IPS-18c (cell line): ENCODE measurements at regions not wholly inside any gene's neighbourhood (a gene's known extent, or its start where the extent isn't known, plus 50 kb on each side); places are given as distances from the start of the nearest gene placed in this dataset.

Experiments
- H3K4me3 ChIP-seq: 2 replicates; pipeline ENCODE4 v1.7.0; 2013; ENCODE audit warnings: low read depth, mild to moderate bottlenecking, low read length, moderate library complexity; ENCODE audit not compliant: insufficient read depth
- H3K9me3 ChIP-seq: one replicate; pipeline ENCODE4 v1.6.1; 2013; ENCODE audit warnings: mild to moderate bottlenecking, low read length, moderate library complexity; ENCODE audit not compliant: control insufficient read depth, insufficient read depth

GRCh38 chr2:43028188-43028587, 198.2 kb downstream of the ZFP36L2 start:
- H3K4me3 ChIP-seq, result no peak overlapping the region

GRCh38 chr2:43027097-43027873, 199.1 kb downstream of the ZFP36L2 start:
- no peak overlapping the region for H3K4me3 ChIP-seq
- no peaks in the 10 kb centered on the region for H3K9me3 ChIP-seq

More at GRCh38 chr2:43028188-43028587, 198.2 kb downstream of the ZFP36L2 start:
- H3K9me3 ChIP-seq, result no peaks in the 10 kb centered on the region

DNA sequence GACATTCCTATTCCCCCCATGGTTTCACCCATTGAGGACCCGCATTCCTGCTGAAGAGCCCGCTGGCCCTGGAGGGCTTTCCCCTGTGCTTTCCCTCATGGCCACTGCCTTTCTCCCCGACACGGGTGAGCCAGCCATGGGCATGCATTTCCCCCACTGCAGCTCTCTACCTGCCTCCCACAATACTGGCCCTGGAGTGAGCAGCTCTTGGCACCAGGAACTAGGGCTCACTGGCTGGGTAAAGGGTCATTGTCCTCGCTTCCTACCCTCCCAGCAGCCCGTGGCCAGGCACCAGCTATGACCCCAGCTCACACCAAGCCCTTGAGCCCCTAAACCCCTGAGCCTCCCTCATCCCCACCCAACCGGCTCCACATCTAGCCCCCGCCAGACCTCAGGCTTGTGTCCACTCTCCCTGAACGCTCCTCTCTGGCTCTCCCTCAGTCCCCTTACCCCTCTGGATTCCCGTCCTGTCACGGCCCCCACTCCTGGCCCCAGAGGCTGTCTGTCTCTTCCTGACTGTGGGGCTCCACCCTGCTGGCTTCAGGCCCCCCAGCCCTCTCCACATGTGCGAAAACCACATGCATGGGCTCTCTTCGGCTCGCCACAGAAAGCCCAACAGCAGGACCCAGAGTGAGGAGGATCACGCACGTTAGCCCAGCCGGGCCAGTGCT, 199.8 kb downstream of the ZFP36L2 start:
- H3K4me3 ChIP-seq, result no peak overlapping the region

GRCh38 chr2:43025709-43026295, 200.6 kb downstream of the ZFP36L2 start:
- Histone ChIP-seq H3K9me3 (no peaks in the 10 kb centered on the region), H3K4me3 (no peak overlapping the region)

More for the DNA sequence above, 199.8 kb downstream of the ZFP36L2 start:
- H3K9me3 ChIP-seq, result no peaks in the 10 kb centered on the region

DNA sequence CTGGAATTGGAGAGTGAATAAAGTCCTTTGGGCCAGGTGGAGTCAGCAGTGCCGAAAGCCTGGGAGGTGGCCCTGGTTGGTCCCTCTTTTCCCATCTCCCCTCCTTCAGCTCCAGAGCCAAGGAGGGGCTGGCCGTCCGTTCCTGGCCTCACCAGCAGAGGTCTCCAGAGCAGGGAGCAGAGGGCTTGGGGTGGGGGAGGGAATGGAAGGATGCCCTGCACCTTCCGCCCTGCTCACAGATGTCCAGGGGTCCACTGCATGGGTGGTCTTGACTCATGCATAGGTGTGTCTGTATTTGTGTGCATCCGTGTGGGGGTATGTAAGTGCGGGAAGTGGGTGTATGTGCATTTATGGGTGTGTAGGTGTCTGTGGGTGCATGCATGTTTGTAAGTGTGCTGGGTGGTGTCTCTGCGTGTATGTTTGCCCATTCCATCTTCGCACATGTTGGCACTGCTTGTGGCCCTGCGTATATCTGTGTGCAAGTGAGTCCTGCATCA, 201.8 kb downstream of the ZFP36L2 start:
- Histone ChIP-seq H3K9me3 (peaks cover 6% of the 10 kb centered on the region), H3K4me3 (no peak overlapping the region)

GRCh38 chr2:43023791-43024514, 202.5 kb downstream of the ZFP36L2 start:
- no peak overlapping the region for H3K4me3 ChIP-seq
- peaks cover 6% of the 10 kb centered on the region for H3K9me3 ChIP-seq

DNA sequence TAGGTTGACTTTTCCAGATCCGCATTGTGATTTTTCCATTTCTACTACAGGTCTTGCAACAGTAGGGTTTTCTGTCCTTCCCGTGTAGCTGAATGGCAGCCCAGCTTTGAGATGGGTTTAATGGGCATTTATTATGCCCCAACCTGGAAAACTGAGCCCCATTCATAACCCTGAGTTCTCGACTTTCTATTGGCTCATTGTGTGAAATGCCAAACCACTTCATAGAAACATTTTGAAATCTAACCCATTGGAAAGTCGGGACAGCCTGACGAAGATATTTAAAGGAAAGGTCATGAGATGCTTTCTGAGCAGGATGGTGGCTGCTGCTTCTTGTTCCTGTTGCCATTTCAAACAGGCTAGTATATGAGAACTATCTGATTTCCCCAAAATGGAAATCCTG, 203.5 kb downstream of the ZFP36L2 start:
- no peak overlapping the region for H3K4me3 ChIP-seq

DNA sequence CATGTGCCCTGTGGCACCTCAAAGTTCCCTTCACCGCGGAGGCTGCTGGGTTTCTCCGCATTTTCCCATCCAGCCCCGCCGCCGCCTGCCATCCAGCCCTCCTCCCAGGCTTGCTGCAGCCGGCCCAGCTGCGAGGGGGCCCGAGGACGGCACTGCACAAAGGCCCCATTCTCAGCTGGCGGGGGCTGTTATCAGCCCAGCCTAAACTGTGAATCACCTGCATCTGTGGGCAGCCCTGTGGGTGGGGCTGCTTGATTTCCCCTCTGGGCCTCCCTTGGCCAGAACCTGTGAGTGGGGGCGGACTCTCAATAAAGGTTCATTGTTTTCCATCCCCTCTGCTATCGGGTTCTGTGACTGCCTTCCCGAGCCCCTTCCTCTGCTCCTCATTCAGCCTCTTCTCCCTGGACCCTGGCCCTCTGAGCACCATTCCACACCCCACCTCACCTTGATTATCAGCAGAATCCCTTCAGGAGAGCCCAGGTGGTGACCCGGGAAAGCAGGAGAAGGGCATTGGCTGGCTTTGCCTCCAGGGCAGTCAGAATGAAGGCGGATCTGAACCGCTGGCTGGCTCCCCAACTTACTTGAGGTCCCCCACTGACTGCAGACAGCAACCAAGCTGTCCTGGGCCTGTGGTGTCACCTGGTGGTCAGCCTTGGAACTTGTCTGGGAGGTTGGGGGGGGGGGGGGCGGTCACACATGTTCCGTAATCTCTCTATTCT, 204.5 kb downstream of the ZFP36L2 start:
- no peak overlapping the region; the same call in 1 of the 2 replicates for H3K4me3 ChIP-seq
- H3K9me3 ChIP-seq, result peaks cover 6% of the 10 kb centered on the region

More for the DNA sequence above, 203.5 kb downstream of the ZFP36L2 start:
- peaks cover 6% of the 10 kb centered on the region for H3K9me3 ChIP-seq

DNA sequence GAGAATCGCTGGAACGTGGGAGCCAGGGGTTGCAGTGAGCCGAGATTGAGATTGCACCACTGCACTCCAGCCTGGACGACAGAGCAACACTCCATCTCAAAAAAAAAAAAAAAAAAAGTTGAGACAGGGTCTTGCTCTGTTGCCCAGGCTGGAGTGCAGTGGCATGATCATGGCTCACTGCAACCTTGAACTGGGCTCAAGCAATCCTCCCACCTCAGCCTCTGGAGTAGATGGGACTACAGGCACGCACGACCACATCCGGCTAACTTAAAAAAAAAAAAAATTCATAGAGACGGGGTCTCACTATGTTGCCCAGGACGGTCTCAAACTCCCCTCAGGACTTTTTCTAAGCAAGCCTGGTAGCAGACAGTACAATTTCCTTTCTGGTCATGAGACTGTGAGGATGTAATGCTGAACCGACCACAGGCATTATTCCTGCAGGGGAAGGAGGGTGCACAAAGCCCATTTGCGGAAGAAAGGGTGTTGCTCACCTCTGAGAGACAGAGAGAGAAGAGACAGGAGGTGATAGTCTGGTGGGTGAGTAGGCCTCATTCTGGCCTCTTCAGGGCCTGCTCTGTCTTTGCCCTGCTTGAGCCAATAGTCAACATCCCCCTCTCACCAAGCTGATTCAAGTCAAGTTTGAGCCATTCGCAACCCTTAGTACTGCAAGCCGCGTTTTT, 205.3 kb downstream of the ZFP36L2 start:
- Histone ChIP-seq H3K4me3 (no peak overlapping the region), H3K9me3 (peaks cover 6% of the 10 kb centered on the region)

- H3K4me3 ChIP-seq, result no peak overlapping the region
- H3K9me3 ChIP-seq, result peaks cover 6% of the 10 kb centered on the region
Measured at GRCh38 chr2:43020296-43020695, 206.1 kb downstream of the ZFP36L2 start.

DNA sequence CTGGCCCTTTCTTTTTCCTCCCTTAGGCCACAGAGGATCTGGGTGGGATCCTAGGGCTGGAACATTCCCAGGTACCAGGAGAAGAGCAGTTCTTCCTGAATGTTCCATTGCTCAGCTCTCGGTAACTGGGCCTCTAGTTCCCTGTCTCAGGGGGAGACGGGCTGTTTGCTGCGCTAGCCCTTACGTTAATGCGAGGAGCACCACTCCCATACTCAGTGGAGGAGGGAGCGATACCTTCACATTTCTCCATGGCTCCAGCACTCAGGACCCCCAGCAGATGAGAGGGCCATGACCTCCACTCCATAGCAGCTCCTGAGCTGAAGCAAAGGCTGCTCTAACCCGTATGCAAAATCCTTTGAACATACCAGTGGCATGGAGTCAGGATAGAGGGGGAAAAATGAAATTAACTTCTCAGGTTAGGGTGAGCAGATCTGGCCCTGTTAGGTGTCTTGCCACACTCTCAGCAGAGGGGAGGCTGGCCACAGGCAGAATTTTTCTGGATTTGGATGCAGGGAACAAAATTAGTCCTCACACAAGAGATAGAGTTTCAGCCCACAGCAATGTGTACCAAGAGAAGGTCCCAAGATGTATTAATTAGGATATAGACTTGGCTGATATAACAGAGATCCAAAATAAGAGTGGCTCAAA, 206.7 kb downstream of the ZFP36L2 start:
- H3K4me3 ChIP-seq, result no peak overlapping the region
- peaks cover 6% of the 10 kb centered on the region for H3K9me3 ChIP-seq

- Histone ChIP-seq H3K9me3 (peaks cover 6% of the 10 kb centered on the region), H3K4me3 (no peak overlapping the region)
Measured at GRCh38 chr2:43019025-43019367, 207.4 kb downstream of the ZFP36L2 start.

DNA sequence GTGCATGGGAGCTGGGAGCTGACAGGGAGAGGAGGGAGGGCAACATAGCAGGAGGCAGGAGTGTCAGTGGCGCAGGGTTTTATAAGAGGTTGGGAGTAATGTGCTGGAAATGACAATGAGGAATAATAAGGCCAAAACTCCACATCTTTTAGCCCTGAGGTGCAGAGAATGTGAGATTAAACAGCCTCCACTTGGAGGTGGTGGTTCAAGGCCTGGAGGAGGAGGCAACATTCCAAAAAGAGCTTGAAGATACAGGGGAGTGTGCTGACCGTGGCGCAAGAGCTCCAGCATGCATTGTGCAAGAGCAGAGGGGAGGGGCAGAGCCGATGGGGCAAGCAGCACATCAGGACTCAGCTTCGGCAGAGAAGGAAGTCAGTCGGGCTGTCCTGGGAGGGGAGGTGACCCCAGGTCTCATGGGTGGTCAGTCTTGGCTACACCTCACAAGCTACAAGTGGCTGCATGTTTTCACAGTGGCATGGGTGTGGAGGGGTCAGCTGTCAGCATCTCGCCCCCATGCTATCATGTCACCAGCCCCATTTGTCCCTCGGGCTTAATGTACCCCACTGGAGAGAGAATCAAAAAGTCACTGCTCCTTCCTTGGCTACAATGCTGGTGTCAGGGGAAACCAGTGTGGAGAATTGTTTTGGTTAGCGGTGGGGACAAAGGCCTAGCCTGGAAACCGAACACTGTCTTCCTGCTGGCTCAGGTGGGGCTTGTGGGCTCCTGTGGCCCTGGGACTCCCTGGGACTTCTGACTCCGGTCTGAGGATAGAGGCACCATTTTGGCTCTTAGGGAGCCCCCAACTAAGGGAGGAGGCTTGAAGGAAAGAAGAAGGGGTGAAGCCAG, 208.0 kb downstream of the ZFP36L2 start:
- peaks cover 6% of the 10 kb centered on the region for H3K9me3 ChIP-seq
- no peak overlapping the region for H3K4me3 ChIP-seq

- Histone ChIP-seq H3K4me3 (no peak overlapping the region), H3K9me3 (no peaks in the 10 kb centered on the region)
Measured at GRCh38 chr2:43013821-43014345, 212.5 kb downstream of the ZFP36L2 start.

DNA sequence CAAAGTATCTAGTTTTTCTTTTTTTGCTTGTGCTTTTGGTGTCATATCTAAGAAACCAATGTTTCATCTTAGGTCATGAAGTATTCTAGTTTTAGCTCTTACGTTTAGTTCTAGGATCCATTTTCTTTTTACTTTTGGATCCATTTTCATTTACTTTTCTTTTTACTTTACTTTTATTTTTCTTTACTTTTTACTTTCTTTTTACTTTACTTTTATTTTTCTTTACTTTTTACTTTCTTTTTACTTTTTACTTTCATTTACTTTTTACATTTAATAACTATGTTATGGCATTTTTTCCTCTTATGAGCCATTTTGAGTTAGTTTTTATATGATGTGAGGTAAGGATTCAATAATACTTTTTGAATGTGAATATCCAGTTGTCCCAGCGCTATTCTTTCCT, 213.4 kb downstream of the ZFP36L2 start:
- Histone ChIP-seq H3K4me3 (no peak overlapping the region), H3K9me3 (no peaks in the 10 kb centered on the region)
